Upper lobe of left lung (tissue), 6 donors: ENCODE measurements at regions not wholly inside any gene's neighbourhood (a gene's known extent, or its start where the extent isn't known, plus 50 kb on each side); places are given as distances from the start of the nearest gene placed in this dataset.

Experiments
- ATAC-seq, 2 donors: fragments of 200-7000 bp; cut with Tn5 transposase; one replicate each; pipeline ENCODE4 v1.9.1; 2022; ENCODE audit warnings: mild to moderate bottlenecking in 2 of 2, moderate library complexity in 2 of 2; ENCODE audit not compliant: low FRiP score in 2 of 2
- DNase-seq, 2 donors: peaks; one replicate each; pipeline ENCODE4 v3.0.0-alpha.2; 2019 to 2020
- H3K27ac ChIP-seq, 4 donors: fragments of 200-600 bp; sonication (generic); one replicate each; pipeline ENCODE4 v1.5.1; 2016 to 2019
- H3K27me3 ChIP-seq, 4 donors: fragments of 200-600 bp; sonication (generic); one replicate each; pipeline ENCODE4 v1.5.1; 2017 to 2019
- H3K36me3 ChIP-seq, 4 donors: fragments of 200-600 bp; sonication (generic); one replicate each; pipeline ENCODE4 v1.5.1; 2016 to 2019
- H3K4me1 ChIP-seq, 4 donors: fragments of 200-600 bp; sonication (generic); one replicate each; pipeline ENCODE4 v1.5.1; 2018 to 2019
- H3K4me3 ChIP-seq, 4 donors: fragments of 200-600 bp; sonication (generic); one replicate each; pipeline ENCODE4 v1.5.1; 2017 to 2019; ENCODE audit warnings: mild to moderate bottlenecking in 2 of 4, moderate library complexity in 1 of 4
- H3K9me3 ChIP-seq, 4 donors: fragments of 200-600 bp; sonication (generic); one replicate each; pipeline ENCODE4 v1.5.1; 2018 to 2019
- CTCF ChIP-seq, 6 experiments: fragments of 450-650 bp in 4 of 6; fragments of 200-600 bp in 2 of 6; sonication (generic) in 2 of 6; IDR thresholded peaks; one replicate each; pipeline ENCODE4 v1.5.1; 2016 to 2019; ENCODE audit warnings: antibody characterized with exemption in 6 of 6
- EP300 ChIP-seq, 4 donors: sonication (generic); formaldehyde crosslinking; IDR thresholded peaks; one replicate each; pipeline ENCODE4 v1.5.1; 2017; ENCODE audit warnings: antibody characterized with exemption in 4 of 4, control low read depth in 2 of 4
- POLR2A ChIP-seq, 4 donors: fragments of 450-650 bp; IDR thresholded peaks; one replicate each; pipeline ENCODE4 v1.5.1; 2016 to 2017; ENCODE audit warnings: antibody characterized with exemption in 4 of 4, mild to moderate bottlenecking in 2 of 4
- POLR2AphosphoS5 ChIP-seq, 2 donors: sonication (generic); formaldehyde crosslinking; IDR thresholded peaks; one replicate each; pipeline ENCODE4 v1.5.1; 2017; ENCODE audit warnings: antibody characterized with exemption in 2 of 2
- WGBS, 2 donors: methylation state at CpG; one replicate each; pipeline ENCODE4 v1.1.5; 2017 to 2018; 5-methylcytosine and 5-hydroxymethylcytosine counted together
- donor health status: DM: no; HTN: no; CAD: no; lungs with moderate emphysema.
- donor health status: DM: no; HTN: yes; CAD: no; lungs with severe emphysema.

- Histone ChIP-seq H3K4me1 (no peaks in the 10 kb centered on the region), H3K27ac (no peak overlapping the region), H3K9me3 (no peaks in the 10 kb centered on the region), H3K36me3 (no peaks in the 10 kb centered on the region), H3K27me3 (no peaks in the 10 kb centered on the region), H3K4me3 (no peak overlapping the region)
- ATAC-seq (no peak), DNase-seq (no peak)
- TF ChIP-seq EP300 (IDR thresholded peaks at IDR 0.05) (no peak), POLR2AphosphoS5 (IDR thresholded peaks at IDR 0.05) (no peak), POLR2A (IDR thresholded peaks at IDR 0.05) (no peak), CTCF (IDR thresholded peaks at IDR 0.05) (no peak)
- WGBS, 2 donors, result 30 to 38% methylated on average over 2 of the region's 2 CpGs
Observed at GRCh38 chr6:141443032-141443431, 689.7 kb upstream of the GJE1 start.

- Histone ChIP-seq H3K36me3 (no peaks in the 10 kb centered on the region), H3K9me3 (no peaks in the 10 kb centered on the region), H3K4me3 (no peak overlapping the region), H3K4me1 (no peaks in the 10 kb centered on the region), H3K27ac (no peak overlapping the region), H3K27me3 (no peaks in the 10 kb centered on the region)
- TF ChIP-seq CTCF (IDR thresholded peaks at IDR 0.05), result no peak
- no peak for TF ChIP-seq POLR2AphosphoS5 (IDR thresholded peaks at IDR 0.05)
- TF ChIP-seq EP300 (IDR thresholded peaks at IDR 0.05), result no peak
- no peak for TF ChIP-seq POLR2A (IDR thresholded peaks at IDR 0.05)
- DNase-seq, result no peak
- no peak for ATAC-seq
Observed at GRCh38 chr6:141439513-141439912, 693.2 kb upstream of the GJE1 start.

- no peaks in the 10 kb centered on the region for H3K27me3 ChIP-seq
- DNase-seq (no peak), ATAC-seq (no peak)
- TF ChIP-seq POLR2AphosphoS5 (IDR thresholded peaks at IDR 0.05) (no peak), POLR2A (IDR thresholded peaks at IDR 0.05) (no peak), CTCF (IDR thresholded peaks at IDR 0.05) (no peak), EP300 (IDR thresholded peaks at IDR 0.05) (no peak)
- H3K4me3 ChIP-seq, result no peak overlapping the region
- H3K27ac ChIP-seq, result no peak overlapping the region
- no peaks in the 10 kb centered on the region for H3K9me3 ChIP-seq
- no peaks in the 10 kb centered on the region for H3K4me1 ChIP-seq
- no peaks in the 10 kb centered on the region for H3K36me3 ChIP-seq
Observed at GRCh38 chr6:141437685-141438084, 695.0 kb upstream of the GJE1 start.

GRCh38 chr6:141437011-141437410 lies 695.7 kb upstream of the GJE1 start:
- Histone ChIP-seq H3K4me3 (no peak overlapping the region), H3K36me3 (no peaks in the 10 kb centered on the region), H3K9me3 (no peaks in the 10 kb centered on the region), H3K4me1 (no peaks in the 10 kb centered on the region), H3K27ac (no peak overlapping the region), H3K27me3 (no peaks in the 10 kb centered on the region)
- 88 to 89% methylated on average over 3 of the region's 3 CpGs for WGBS, 2 donors
- TF ChIP-seq EP300 (IDR thresholded peaks at IDR 0.05) (no peak), CTCF (IDR thresholded peaks at IDR 0.05) (no peak), POLR2A (IDR thresholded peaks at IDR 0.05) (no peak), POLR2AphosphoS5 (IDR thresholded peaks at IDR 0.05) (no peak)
- no peak for DNase-seq
- ATAC-seq, result no peak

GRCh38 chr6:141426400-141426980 lies 706.2 kb upstream of the GJE1 start:
- Histone ChIP-seq H3K27ac (no peak overlapping the region), H3K36me3 (no peaks in the 10 kb centered on the region), H3K4me3 (no peak overlapping the region), H3K27me3 (no peaks in the 10 kb centered on the region), H3K4me1 (no peaks in the 10 kb centered on the region), H3K9me3 (peaks cover 0 to 5% (median 2%) of the 10 kb centered on the region in 4 donors)
- DNase-seq (no peak), ATAC-seq (peak in 1 of 2 donors; percentile 41)
- TF ChIP-seq POLR2AphosphoS5 (IDR thresholded peaks at IDR 0.05) (no peak), EP300 (IDR thresholded peaks at IDR 0.05) (no peak), POLR2A (IDR thresholded peaks at IDR 0.05) (no peak), CTCF (IDR thresholded peaks at IDR 0.05) (no peak)
- 68 to 80% methylated on average over 5 of the region's 5 CpGs for WGBS, 2 donors
